ENCODE measurements at regions not wholly inside any gene's neighbourhood (a gene's known extent, or its start where the extent isn't known, plus 50 kb on each side); places are given as distances from the start of the nearest gene placed in this dataset.

DNA sequence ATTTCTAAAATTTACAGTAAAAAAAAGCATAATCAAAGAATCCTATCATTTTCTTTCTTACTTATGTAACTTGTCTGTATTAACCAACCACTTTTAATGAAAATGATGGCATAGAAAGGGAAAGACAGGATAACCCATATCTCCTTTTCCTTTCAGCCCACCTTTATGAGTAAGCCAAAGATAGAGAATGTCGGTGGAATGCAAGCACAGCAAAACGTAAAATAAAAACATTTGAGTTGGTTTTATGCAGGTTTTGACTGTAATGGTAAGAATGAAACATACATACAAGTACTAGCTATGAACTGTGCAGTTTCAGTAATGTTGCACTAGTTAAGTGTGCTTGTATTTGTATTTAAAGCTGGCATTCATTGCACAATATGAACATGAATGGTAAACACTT is 360.3 kb downstream of the FOXG1 start:
- TF ChIP-seq, protein P1, sequence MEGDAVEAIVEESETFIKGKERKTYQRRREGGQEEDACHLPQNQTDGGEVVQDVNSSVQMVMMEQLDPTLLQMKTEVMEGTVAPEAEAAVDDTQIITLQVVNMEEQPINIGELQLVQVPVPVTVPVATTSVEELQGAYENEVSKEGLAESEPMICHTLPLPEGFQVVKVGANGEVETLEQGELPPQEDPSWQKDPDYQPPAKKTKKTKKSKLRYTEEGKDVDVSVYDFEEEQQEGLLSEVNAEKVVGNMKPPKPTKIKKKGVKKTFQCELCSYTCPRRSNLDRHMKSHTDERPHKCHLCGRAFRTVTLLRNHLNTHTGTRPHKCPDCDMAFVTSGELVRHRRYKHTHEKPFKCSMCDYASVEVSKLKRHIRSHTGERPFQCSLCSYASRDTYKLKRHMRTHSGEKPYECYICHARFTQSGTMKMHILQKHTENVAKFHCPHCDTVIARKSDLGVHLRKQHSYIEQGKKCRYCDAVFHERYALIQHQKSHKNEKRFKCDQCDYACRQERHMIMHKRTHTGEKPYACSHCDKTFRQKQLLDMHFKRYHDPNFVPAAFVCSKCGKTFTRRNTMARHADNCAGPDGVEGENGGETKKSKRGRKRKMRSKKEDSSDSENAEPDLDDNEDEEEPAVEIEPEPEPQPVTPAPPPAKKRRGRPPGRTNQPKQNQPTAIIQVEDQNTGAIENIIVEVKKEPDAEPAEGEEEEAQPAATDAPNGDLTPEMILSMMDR (IDR thresholded peaks at IDR 0.05): no peak
- TF ChIP-seq POLR2A (IDR thresholded peaks at IDR 0.05): no peak
